GM21576 (cell line): ENCODE measurements at regions not wholly inside any gene's neighbourhood (a gene's known extent, or its start where the extent isn't known, plus 50 kb on each side); places are given as distances from the start of the nearest gene placed in this dataset.

Experiments used
- ATAC-seq: cut with Tn5 transposase; IDR thresholded peaks from one replicate; pipeline ENCODE4 v1.9.1; 2021; ENCODE audit warnings: mild to moderate bottlenecking, moderate library complexity; ENCODE audit not compliant: unreplicated experiment

- ATAC-seq = no peak
Measured at GRCh38 chr7:25762511-25763462, 389.2 kb upstream of the NFE2L3 start.

DNA sequence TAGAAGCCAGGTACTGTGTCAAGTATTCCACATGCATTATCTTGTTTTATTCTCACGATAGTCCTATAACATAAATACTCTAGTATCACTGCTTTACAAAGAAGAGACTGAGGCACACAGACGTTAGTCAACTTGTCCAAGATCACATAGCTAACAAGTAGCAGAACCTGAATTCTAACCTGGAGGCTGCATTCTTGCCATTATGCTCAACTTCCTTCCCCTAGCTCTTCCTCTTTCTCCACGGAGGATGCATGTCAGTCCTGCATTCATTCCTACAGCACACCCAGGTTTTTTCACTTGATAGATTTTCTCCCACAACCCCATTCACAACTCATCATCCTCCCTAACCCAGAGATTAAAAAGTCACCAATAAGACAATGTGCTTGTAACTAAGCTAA, 388.5 kb upstream of the NFE2L3 start:
- ATAC-seq = no peak

GRCh38 chr7:25765110-25765655, 386.8 kb upstream of the NFE2L3 start:
- ATAC-seq = no peak

GRCh38 chr7:25770235-25770634, 381.8 kb upstream of the NFE2L3 start:
- ATAC-seq = no peak

- ATAC-seq = no peak
Measured at GRCh38 chr7:25770670-25771069, 381.3 kb upstream of the NFE2L3 start.

GRCh38 chr7:25771491-25771890, 380.5 kb upstream of the NFE2L3 start:
- no peak for ATAC-seq

- no peak for ATAC-seq
Measured at GRCh38 chr7:25772802-25773201, 379.2 kb upstream of the NFE2L3 start.

DNA sequence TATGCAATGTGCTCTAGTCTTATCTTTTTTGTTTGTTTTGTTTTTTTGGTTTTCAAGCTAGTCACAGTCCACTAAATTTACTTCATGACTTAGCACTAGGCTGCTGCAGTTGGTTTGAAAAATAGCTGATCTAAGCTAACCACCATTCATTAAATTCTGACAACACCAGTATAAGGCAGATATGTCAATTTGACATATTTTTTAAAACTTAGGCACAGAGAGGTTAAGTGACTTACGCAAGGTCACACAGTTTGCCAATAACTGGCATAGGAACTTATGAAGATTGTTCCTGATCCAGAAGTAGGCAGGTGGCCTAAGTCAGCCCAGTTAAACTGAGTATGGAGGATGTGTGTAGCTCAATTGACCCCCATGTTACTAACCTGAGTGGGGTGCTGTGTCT, 377.3 kb upstream of the NFE2L3 start:
- ATAC-seq = no peak

DNA sequence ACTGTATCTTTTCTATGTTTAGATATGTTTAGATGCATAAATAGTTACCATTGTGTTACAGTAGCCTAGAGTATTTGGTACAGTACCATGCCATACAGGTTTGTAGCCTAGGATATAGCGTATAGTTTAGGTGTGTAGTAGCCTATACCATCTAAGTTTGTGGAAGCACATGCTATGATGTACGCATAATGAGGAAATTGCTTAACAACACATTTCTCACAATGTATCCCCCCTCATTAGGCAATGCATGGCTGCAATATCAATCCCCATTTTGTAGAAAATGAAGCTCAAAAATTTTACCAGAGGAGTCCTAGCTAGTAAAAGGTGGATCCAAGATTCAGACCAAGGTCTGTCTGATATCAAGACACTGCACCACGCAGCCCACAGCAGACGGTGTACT, 376.4 kb upstream of the NFE2L3 start:
- ATAC-seq = no peak

DNA sequence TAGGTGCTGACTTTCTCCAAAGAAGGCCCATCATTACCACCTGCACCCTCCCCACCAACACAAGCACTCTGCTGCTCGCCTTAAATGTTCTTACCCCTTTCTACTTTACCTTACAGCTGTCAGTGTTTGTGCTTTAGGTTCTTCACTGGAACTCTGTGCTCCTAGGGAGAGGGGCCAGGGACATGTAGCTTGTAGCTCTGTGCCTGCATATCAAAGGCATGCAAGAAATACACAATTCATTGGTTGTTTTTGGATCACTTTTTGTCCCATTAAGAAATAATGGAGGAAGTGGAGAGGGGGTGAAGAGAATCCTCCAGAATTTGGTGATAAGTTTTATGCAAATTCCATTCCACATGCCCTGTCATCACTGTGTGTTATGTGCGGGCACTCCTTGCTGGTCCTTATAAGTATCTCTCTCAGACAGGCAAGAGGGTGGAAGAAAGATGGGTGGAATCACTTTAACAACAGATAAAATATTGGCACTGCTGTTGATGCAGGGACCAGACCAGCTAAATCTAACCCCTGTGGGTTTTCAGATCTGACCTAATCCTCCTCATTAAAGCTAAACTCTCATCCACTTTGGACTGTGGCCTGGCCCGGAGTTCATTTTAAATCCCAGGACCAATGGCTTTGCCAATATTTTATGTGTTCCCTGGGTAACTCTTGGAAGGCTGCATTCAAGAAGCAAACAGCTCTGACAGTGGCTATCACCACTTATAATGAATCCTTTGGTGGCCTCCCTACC, 375.8 kb upstream of the NFE2L3 start:
- ATAC-seq = no peak

GRCh38 chr7:25776744-25777123, 375.3 kb upstream of the NFE2L3 start:
- no peak for ATAC-seq

- no peak for ATAC-seq
Measured at GRCh38 chr7:25777969-25778708, 373.9 kb upstream of the NFE2L3 start.

DNA sequence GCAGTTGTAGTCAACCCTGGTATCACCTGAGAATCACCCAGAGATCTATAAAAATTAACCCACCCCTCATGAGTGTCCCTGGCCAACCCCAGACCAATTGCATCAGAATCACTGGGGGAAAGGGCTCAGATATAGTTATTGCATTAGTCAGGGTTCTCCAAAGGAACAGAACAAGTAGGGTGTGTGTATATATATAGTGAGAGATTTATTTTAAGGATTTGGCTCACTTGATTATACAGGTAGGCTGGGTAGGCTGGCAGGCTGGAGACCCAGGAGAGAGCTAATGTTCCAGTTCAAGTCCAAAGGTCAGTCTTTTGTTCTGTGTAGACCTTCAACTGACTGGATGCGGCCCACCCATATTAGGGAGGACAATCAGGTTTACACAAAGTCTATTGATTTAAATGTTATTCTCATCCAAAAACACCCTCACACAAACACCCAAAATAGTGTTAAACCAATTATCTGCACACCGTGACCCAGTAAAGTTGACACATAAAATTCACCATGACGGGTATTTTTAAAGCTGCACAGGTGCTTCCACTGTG, 372.9 kb upstream of the NFE2L3 start:
- no peak for ATAC-seq

GRCh38 chr7:25780904-25781303, 371.1 kb upstream of the NFE2L3 start:
- ATAC-seq = no peak

GRCh38 chr7:25781704-25782103, 370.3 kb upstream of the NFE2L3 start:
- no peak for ATAC-seq

- ATAC-seq = no peak
Measured at GRCh38 chr7:25786936-25787335, 365.1 kb upstream of the NFE2L3 start.

DNA sequence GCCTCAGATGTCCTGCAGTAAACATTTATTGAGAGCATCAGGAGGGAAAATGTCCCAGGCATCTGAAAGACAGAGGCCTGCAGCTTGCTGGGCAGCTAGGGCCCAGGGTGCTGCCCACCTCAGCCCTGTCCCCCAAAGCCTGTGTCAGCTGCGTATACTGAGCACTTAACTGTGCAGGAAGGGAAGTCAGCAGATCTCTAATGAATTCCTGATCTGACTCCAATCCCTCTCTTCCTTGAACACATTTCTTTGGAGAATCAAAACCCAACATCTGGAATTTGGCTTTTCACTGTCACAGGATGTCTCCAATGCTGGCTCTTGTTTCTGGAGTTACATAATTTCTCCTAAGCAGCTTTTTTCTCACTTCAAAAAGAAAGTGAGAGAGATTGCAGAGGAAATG, 364.7 kb upstream of the NFE2L3 start:
- ATAC-seq = no peak

DNA sequence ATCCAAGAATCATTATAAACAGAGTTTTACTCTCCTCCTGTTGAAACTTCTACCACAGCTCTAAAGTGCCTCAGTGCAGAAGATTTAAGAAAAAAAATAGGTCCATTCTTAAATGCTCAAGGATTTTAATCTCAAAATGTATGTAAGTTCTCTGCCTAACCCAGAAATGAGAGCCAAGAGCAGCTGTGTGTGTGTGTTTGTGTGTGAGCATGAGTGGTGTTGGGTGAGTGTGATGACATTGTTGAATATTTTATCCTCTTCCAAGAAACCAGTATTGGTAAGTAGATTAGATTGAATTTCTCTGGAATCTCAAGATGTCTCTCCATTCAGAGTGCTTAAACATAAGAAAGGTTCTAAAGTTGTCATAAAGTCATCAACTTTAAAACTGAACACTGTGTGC, 363.6 kb upstream of the NFE2L3 start:
- no peak for ATAC-seq

DNA sequence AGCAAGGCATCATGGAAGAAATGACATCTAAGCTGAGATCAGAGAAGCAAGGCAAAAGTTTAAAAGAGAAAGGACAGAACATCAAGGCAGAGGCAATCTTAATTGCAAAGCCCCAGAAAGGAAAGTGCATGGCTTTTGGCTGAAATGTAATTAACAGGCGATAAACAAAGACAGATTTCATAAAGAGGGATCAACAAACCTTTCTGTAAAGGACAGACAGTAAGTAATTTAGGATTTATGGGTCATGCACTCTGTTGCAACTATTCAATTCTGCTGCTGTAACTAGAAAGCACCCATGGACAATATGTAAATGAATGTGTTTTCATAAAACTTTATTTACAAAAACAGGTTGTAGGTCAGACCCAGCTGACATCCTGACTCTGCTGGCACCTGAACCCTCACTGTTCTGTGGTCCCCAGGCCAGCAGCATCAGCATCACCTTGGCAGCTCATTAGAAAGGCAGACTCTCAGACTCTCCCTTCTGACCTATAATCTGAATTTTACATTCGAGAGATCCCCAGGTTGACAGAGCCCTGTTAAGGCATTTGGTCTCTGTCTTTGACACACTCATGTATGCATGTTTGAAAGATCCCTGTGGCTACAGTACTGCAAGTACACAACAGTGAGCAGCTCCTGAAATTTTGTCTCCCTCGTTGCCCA, 362.9 kb upstream of the NFE2L3 start:
- no peak for ATAC-seq
